ENCODE measurements at regions not wholly inside any gene's neighbourhood (a gene's known extent, or its start where the extent isn't known, plus 50 kb on each side); places are given as distances from the start of the nearest gene placed in this dataset.

- TF ChIP-seq MAX (IDR thresholded peaks at IDR 0.05) (no peak), CEBPB (IDR thresholded peaks at IDR 0.05; ENCODE audit: low read depth, low read length) (no peak), SP1 (IDR thresholded peaks at IDR 0.05; ENCODE audit: low read depth, low read length) (no peak), SIN3A (conservative IDR thresholded peaks at IDR 0.05 in 1 of 2, IDR thresholded peaks at IDR 0.05 in 1 of 2; ENCODE audit: low read depth in 1 of 2, low read length in 2 of 2) (0 out of 4 replicates have a peak, but pooled peaks of 1 of the 2 experiments have one; percentile 85), RNF2 (IDR thresholded peaks at IDR 0.05; ENCODE audit: borderline replicate concordance, low read depth, low read length, missing control alignments, poor library complexity, severe bottlenecking) (no peak), ATF3 (IDR thresholded peaks at IDR 0.05; ENCODE audit: insufficient read depth, low read depth, low read length) (no peak)
- TF ChIP-seq, protein P1, sequence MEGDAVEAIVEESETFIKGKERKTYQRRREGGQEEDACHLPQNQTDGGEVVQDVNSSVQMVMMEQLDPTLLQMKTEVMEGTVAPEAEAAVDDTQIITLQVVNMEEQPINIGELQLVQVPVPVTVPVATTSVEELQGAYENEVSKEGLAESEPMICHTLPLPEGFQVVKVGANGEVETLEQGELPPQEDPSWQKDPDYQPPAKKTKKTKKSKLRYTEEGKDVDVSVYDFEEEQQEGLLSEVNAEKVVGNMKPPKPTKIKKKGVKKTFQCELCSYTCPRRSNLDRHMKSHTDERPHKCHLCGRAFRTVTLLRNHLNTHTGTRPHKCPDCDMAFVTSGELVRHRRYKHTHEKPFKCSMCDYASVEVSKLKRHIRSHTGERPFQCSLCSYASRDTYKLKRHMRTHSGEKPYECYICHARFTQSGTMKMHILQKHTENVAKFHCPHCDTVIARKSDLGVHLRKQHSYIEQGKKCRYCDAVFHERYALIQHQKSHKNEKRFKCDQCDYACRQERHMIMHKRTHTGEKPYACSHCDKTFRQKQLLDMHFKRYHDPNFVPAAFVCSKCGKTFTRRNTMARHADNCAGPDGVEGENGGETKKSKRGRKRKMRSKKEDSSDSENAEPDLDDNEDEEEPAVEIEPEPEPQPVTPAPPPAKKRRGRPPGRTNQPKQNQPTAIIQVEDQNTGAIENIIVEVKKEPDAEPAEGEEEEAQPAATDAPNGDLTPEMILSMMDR (IDR thresholded peaks at IDR 0.05; ENCODE audit: control extremely low read depth in 1 of 3, insufficient read depth in 1 of 3, low read depth in 1 of 3, low read length in 3 of 3), result no peak
- TF ChIP-seq, protein P2, sequence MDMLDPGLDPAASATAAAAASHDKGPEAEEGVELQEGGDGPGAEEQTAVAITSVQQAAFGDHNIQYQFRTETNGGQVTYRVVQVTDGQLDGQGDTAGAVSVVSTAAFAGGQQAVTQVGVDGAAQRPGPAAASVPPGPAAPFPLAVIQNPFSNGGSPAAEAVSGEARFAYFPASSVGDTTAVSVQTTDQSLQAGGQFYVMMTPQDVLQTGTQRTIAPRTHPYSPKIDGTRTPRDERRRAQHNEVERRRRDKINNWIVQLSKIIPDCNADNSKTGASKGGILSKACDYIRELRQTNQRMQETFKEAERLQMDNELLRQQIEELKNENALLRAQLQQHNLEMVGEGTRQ (IDR thresholded peaks at IDR 0.05; ENCODE audit: low read length), result no peak
Measured at GRCh38 chr3:53970661-53971060, 79.0 kb upstream of the SELENOK start.

Data from H1 (cell line).